Choroid plexus epithelial cell (primary cell): ENCODE measurements at regions not wholly inside any gene's neighbourhood (a gene's known extent, or its start where the extent isn't known, plus 50 kb on each side); places are given as distances from the start of the nearest gene placed in this dataset.
A peak's percentile ranks its signal among the peaks of the same experiment; 100 is the strongest.

Source experiments
- DNase-seq: peaks from one replicate; pipeline ENCODE4 v3.0.0-alpha.2; 2010; ENCODE audit warnings: low read depth
- H3K4me3 ChIP-seq: 2 replicates; pipeline ENCODE4 v1.5.1; 2011; ENCODE audit warnings: low read depth, mild to moderate bottlenecking, control low read depth, low read length, moderate library complexity
- CTCF ChIP-seq: conservative IDR thresholded peaks from 2 replicates; pipeline ENCODE4 v1.5.1; 2011; ENCODE audit warnings: low read depth, mild to moderate bottlenecking, control low read depth, inconsistent platforms, low read length, moderate library complexity

GRCh38 chr22:27502327-27502726, 299.2 kb downstream of the MN1 start:
- no peak overlapping the region for H3K4me3 ChIP-seq
- TF ChIP-seq CTCF, result no peak
- no peak for DNase-seq

GRCh38 chr22:27504360-27505253, 296.9 kb downstream of the MN1 start:
- H3K4me3 ChIP-seq, result no peak overlapping the region
- TF ChIP-seq CTCF, result no peak
- no peak for DNase-seq

GRCh38 chr22:27507111-27507611, 294.4 kb downstream of the MN1 start:
- TF ChIP-seq CTCF, result no peak
- no peak overlapping the region for H3K4me3 ChIP-seq
- no peak for DNase-seq

GRCh38 chr22:27507935-27508526, 293.5 kb downstream of the MN1 start:
- no peak overlapping the region for H3K4me3 ChIP-seq
- TF ChIP-seq CTCF, result no peak
- DNase-seq, result no peak

- peak; percentile 30 for DNase-seq
- H3K4me3 ChIP-seq, result no peak overlapping the region
- no peak for TF ChIP-seq CTCF
Measured at GRCh38 chr22:27509132-27509920, 292.2 kb downstream of the MN1 start.

- no peak overlapping the region for H3K4me3 ChIP-seq
- no peak for DNase-seq
- TF ChIP-seq CTCF, result no peak
Measured at GRCh38 chr22:27510024-27510423, 291.5 kb downstream of the MN1 start.
